GM21381 (cell line): ENCODE measurements at regions not wholly inside any gene's neighbourhood (a gene's known extent, or its start where the extent isn't known, plus 50 kb on each side); places are given as distances from the start of the nearest gene placed in this dataset.
"Not testable (repeated sequence)": the region's sequence is repeated elsewhere in the genome, so short reads cannot be mapped to it uniquely, and the experiment has no call there.

Experiments used
- ATAC-seq: cut with Tn5 transposase; IDR thresholded peaks from one replicate; pipeline ENCODE4 v1.9.1; 2021; ENCODE audit warnings: mild to moderate bottlenecking, moderate library complexity; ENCODE audit not compliant: unreplicated experiment

GRCh38 chr2:6103372-6103771 is 411.2 kb downstream of the SOX11 start:
- ATAC-seq: no peak

GRCh38 chr2:6103949-6104348 is 411.8 kb downstream of the SOX11 start:
- ATAC-seq: no peak

- ATAC-seq: no peak
These were observed 415.1 kb downstream of the SOX11 start for GRCh38 chr2:6107290-6107689.

DNA sequence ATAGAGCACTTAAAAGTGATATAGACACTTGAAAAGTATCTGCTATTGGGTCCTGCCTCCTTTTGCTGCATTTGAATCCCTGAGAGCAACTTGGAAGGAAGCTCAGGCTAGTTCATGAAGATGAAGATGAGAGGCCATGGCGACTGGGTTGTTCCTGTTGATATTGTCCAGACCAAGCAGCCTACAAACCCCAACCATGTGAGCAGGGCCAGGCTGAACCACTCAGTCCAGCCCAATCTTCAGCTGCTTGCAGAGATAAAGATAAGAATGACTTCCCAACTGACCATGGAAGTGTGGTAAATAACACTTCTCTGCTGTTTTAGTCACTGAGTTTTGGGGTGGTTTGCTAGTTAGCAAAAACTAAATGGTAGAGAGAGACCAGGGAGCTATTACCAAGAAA is 417.6 kb downstream of the SOX11 start:
- ATAC-seq: no peak

DNA sequence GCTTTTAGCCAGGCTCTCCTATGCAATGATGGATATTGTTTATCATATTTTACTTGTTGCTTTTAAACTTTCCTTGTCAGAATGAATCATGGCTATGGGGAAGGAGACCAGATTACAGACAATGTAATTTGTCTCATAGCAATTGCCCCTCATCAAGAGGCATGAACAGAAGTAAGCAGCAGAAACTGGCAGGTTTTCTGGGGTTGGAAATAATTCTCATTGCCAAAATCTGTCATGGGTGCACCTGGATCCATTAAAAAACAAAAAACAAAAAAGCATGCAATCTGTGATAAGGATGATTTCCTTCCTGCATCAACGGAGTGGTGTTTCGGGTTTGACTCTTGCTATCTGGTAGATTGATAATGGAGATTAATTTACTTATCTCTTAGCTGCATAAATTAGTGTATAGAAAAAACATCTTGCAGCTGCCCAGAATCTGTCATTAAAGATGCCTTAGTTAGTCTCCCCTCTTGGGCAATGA is 419.6 kb downstream of the SOX11 start:
- no peak for ATAC-seq

- ATAC-seq: no peak
These were observed 421.6 kb downstream of the SOX11 start for GRCh38 chr2:6113786-6114185.

DNA sequence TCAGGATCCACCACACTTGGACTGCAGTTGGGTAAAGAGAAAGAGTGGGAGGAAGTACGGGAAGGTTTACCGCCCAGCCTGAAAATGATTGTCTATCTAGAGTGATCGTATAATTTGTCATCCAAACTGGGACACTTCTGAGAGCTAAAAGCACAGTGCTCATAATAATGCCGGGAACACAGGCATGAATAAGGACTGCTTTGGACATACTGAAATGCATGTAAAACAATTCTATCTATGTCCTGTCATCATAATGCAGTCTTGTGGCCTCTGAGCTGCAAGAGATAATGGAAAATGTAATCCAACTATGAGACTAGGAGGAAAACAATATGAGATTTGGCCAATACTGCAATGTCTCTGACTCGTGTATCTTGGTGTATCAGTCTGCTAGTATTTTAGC is 435.5 kb downstream of the SOX11 start:
- no peak for ATAC-seq

DNA sequence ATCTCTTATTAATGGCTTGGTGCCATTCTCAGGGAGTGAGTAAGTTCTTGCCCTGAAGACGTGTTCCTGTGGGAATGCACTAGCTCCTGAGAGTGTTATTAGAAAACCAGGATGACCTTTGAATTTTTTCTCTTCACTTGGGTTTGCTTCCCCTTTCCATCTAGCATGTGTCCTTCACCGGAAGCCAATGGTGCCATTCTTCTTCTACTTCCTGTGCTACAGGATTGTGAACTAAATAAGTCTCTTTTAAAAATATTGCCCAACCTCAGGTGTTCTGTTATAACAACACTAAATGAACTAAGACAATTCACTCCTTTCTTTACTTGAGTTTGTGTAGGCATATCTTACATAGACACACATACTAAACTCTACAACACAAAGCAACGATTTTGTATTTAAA is 447.0 kb downstream of the SOX11 start:
- no peak for ATAC-seq

GRCh38 chr2:6139916-6140315 is 447.7 kb downstream of the SOX11 start:
- no peak for ATAC-seq

DNA sequence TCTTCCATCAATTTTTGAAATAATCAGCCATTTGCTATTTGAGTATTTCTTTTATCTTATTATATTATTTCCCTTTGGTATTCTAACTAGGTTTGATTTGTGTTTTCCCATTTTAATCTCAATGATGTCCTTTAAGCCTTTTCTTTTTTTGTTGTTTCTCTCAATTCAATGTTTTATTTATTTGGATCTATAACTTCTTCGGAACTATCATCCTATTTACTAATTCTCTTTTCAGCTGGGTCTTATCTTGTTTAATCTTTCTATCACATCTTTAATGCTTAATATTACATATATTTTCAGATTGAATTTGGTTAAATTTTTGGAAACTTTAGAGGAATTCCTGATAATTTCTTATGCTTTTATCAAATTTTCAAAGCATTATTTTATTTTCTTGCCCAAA is 448.3 kb downstream of the SOX11 start:
- no peak for ATAC-seq

GRCh38 chr2:6143812-6144211 is 451.6 kb downstream of the SOX11 start:
- ATAC-seq: no peak

GRCh38 chr2:6147215-6147614 is 455.0 kb downstream of the SOX11 start:
- not testable (repeated sequence) for ATAC-seq

DNA sequence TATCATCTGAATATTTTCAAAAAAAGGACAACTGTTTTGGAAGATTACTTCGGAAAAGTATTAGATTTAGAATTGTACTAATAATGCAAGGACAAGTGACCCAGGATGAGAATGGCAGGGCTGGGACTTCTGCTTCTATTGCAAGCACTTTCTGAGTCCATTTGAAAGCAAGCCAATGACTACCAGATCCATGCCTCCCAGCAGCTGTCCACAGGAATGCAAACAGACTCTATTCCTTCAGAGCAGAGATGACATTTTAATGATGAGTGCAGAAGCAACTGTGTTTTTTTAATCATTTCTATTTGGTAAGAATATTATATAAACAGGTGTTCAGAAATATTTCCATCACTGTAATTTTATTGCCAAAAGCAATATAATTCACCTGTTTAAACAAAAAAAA is 456.7 kb downstream of the SOX11 start:
- no peak for ATAC-seq

DNA sequence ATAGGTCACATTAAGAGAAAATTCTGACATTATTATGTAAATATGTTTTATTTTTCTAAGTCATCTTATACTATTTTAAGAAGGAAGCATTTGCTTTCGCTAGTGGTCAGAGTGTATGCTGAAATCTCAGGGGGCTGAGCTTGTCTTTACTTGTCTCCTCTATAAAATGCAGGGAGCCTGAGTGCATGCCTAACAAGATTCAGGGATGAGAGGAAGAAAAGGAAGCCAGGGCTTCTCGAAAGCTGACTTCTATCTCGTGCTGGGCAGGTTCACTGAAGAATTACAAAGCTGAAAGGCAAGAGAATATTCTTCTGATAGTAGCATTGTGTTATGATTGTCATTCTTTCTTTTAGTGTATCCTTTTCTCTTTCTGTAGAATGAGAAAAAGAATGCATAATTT is 467.4 kb downstream of the SOX11 start:
- no peak for ATAC-seq

DNA sequence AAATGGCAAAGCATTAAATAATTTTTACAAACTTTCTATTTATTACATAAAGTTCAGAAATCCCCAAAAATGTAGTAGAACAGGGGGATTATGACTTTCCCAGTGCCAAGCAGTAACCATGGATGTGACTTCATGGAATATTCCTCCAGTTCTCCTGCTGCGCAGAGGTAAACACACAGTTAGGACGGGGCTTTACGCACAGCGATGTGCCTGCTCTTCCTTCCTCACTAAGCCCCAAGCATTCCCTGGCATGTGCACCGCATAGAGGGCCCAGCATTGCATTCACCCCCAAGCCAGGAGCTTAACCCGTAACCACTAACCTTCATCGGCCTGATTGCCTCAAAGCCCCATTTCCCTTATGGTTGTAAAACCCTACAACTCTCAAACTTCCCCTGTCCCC is 471.7 kb downstream of the SOX11 start:
- ATAC-seq: no peak

DNA sequence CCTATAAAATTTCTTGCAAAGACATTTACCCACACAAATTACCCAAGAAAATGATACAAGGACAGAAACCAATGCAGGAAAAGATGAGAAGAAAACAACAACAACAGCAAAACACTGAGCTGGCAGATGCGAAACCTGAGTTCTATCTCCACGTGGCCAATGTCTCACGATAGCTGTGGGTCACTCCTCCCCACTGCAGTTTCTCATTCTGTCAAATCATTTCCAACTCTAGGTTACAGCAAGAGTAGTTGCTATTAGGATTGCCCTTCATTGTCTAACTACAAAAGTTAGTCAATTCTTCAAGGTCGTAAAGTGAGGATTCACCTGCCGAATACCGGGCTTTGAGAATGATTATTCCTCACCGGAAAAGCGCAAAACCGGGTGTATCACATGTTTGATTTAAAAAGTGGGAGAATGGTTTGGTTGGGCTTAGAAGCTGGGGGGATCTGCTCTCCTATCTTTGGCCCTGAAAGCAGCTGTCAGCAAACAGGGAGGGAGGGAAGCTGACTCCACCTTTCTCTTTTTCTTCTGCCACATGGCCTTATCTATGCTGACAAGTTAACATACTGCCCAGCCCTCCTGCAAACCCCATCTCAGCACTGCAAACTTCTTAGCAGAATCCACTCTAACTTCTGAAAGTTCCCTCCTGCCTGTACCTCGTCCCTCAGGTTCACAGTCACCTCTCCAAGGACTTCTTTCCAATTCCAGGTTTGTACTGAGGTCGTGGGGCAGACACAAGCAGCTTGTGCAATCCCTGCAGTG is 473.0 kb downstream of the SOX11 start:
- no peak for ATAC-seq

GRCh38 chr2:6167592-6168138 is 475.5 kb downstream of the SOX11 start:
- ATAC-seq: no peak

DNA sequence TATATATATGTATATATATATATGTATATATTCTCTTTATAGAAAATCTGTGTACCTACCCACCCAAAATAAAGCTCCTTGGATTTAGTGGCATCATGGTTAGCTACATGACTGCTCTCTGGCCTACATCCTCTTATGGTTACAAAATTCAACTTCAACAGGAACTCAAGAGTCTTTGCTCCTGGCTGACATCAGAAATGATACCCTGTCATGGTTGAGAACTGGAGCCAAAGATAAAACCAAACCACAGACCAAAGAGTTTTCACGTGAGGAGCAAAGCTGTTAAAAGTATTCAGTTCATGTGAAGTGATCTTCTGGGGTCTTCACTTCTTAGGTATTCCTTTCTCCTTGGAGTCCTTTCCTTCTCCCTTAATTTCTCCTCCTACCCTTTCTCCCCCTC is 476.3 kb downstream of the SOX11 start:
- no peak for ATAC-seq

- ATAC-seq: no peak
These were observed 479.1 kb downstream of the SOX11 start for GRCh38 chr2:6171294-6171693.

GRCh38 chr2:6177811-6178210 is 485.6 kb downstream of the SOX11 start:
- ATAC-seq: no peak

DNA sequence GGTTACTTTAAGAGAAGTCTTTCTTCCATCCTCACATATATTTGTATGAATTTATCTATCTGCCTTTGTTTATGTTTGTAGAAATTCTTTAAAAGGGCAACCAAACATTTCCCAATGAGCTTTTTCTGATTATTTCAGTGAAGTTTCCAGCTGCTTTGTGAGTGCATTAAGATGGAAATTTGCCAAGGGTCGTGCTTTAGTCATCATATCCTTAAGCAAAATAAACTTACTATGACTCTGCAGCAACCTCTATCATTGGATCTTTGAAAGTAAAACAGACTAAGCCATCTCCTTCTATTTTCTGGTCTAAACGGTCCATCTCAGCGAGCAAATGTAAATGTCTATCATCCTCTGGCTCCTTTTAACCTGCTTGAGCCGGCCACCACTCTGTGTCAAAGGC is 489.3 kb downstream of the SOX11 start:
- ATAC-seq: no peak

DNA sequence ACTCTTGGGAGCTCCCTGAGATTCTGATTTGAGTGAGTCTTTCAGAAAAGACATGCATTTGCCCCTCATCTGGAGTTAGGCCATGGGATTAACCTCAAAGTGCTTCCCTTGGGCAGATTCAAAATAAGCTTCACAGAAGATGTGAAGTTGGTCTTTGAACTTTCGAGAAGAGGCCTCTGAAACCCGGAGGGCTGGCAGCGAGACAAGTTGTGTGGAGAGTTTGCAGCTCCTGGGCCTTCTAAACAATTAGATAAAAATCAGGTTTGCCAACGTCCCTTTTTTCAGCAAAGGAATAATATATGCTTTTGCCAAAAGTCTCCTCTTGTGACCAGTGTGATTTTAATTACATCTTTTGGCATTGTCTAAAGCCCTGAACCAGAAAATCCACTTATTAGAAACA is 489.7 kb downstream of the SOX11 start:
- no peak for ATAC-seq

- ATAC-seq: no peak
These were observed 491.0 kb downstream of the SOX11 start for GRCh38 chr2:6183226-6183625.
